Hepatocyte (in vitro differentiated cells): ENCODE measurements at regions not wholly inside any gene's neighbourhood (a gene's known extent, or its start where the extent isn't known, plus 50 kb on each side); places are given as distances from the start of the nearest gene placed in this dataset.

Experiments
- EZH2 ChIP-seq: fragments of 200-600 bp; sonication (generic); IDR thresholded peaks from 2 replicates; pipeline ENCODE4 v1.6.1; 2016; ENCODE audit warnings: antibody characterized with exemption, mild to moderate bottlenecking, borderline replicate concordance
- TF ChIP-seq, protein P1 (sequence below): fragments of 200-600 bp; sonication (generic); IDR thresholded peaks from 2 replicates; pipeline ENCODE4 v1.5.1; 2016; ENCODE audit warnings: antibody characterized with exemption, mild to moderate bottlenecking; ENCODE audit not compliant: poor library complexity

DNA sequence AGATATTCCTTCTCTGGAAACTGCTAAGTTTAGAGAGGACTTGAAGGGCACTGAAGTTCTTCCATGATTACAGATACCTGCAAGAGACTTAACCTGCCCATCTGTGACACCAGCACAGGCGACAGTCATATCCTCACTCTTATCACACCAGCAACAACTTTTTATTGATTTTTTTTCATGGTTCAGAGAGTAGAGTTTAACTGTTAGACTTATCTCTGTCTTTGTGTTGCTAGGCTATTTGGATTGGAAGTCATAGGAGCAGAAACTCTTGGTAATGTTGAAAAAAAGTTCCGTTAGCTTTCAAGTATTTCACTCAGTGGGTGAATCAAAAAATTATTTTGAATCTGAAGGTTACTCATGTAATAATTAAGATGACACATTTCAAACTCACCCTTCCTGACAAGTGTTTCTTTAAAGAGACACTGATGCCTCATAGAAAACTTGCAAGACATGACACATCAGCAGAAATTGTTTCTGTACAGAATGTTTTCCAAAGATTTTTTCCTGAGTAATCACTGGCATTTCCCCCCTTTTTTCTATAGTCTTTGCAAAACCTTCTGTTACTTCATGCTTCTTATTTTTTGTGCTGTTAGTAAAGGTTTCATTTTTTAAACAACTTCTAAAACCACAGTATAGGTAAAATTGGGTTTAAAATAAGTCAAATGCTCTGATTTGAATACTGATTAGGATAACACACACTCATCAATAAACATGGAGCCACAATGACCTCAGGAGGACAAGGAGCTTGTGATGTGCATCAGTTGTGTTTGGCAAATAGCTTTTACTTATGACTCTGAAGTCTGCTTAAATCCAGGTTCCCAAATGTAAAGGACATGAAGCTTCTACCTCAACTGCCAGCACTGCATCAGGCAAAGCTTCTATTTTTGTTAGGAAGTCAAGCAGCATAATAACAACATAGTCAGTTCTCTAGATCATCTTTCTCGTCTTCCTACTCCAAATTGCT is 252.9 kb upstream of the MAN1A1 start:
- TF ChIP-seq, protein P1, sequence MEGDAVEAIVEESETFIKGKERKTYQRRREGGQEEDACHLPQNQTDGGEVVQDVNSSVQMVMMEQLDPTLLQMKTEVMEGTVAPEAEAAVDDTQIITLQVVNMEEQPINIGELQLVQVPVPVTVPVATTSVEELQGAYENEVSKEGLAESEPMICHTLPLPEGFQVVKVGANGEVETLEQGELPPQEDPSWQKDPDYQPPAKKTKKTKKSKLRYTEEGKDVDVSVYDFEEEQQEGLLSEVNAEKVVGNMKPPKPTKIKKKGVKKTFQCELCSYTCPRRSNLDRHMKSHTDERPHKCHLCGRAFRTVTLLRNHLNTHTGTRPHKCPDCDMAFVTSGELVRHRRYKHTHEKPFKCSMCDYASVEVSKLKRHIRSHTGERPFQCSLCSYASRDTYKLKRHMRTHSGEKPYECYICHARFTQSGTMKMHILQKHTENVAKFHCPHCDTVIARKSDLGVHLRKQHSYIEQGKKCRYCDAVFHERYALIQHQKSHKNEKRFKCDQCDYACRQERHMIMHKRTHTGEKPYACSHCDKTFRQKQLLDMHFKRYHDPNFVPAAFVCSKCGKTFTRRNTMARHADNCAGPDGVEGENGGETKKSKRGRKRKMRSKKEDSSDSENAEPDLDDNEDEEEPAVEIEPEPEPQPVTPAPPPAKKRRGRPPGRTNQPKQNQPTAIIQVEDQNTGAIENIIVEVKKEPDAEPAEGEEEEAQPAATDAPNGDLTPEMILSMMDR: no peak
- TF ChIP-seq EZH2: no peak
